ENCODE measurements at regions not wholly inside any gene's neighbourhood (a gene's known extent, or its start where the extent isn't known, plus 50 kb on each side); places are given as distances from the start of the nearest gene placed in this dataset.
"Not testable (repeated sequence)": the region's sequence is repeated elsewhere in the genome, so short reads cannot be mapped to it uniquely, and the experiment has no call there.

GRCh38 chr21:7937297-7937696 is 2584.1 kb upstream of the TPTE start:
- TF ChIP-seq, protein P1, sequence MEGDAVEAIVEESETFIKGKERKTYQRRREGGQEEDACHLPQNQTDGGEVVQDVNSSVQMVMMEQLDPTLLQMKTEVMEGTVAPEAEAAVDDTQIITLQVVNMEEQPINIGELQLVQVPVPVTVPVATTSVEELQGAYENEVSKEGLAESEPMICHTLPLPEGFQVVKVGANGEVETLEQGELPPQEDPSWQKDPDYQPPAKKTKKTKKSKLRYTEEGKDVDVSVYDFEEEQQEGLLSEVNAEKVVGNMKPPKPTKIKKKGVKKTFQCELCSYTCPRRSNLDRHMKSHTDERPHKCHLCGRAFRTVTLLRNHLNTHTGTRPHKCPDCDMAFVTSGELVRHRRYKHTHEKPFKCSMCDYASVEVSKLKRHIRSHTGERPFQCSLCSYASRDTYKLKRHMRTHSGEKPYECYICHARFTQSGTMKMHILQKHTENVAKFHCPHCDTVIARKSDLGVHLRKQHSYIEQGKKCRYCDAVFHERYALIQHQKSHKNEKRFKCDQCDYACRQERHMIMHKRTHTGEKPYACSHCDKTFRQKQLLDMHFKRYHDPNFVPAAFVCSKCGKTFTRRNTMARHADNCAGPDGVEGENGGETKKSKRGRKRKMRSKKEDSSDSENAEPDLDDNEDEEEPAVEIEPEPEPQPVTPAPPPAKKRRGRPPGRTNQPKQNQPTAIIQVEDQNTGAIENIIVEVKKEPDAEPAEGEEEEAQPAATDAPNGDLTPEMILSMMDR (optimal IDR thresholded peaks at IDR 0.05 in 1 of 3, IDR thresholded peaks at IDR 0.05 in 1 of 3, conservative IDR thresholded peaks at IDR 0.05 in 1 of 3; ENCODE audit: extremely low read depth in 1 of 3, insufficient read depth in 2 of 3, low read length in 3 of 3) = not testable (repeated sequence)
- TF ChIP-seq EZH2 (IDR thresholded peaks at IDR 0.05; ENCODE audit: low read length) = not testable (repeated sequence)

Measured in keratinocyte (primary cell).